ENCODE measurements at regions not wholly inside any gene's neighbourhood (a gene's known extent, or its start where the extent isn't known, plus 50 kb on each side); places are given as distances from the start of the nearest gene placed in this dataset.
"Not testable (repeated sequence)": the region's sequence is repeated elsewhere in the genome, so short reads cannot be mapped to it uniquely, and the experiment has no call there.

DNA sequence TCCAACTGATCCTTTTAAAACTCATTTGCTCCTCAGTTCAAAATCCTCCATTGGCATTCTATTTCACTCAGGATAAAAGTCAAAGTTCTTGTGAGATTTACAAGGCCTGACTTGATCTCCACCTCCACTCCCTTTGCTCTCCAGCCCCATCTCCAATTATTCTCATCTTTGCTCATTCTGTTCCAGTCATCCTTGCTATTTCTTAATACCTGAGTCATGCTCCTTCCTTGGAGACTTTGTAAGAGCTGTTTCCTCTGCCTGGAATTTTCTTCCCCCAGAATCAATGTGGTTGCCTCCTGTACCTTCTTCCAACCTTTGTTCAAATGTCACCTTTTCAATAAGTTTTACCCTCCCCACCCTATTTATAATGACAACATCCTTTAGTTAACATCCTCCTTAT is 373.5 kb downstream of the HTR1B start:
- FAIRE-seq = no peak
- TF ChIP-seq POU2F2 (IDR thresholded peaks at IDR 0.05; ENCODE audit: low read depth, low read length) = no peak
- TF ChIP-seq POLR2AphosphoS5 (IDR thresholded peaks at IDR 0.05; ENCODE audit: low read depth, low read length) = no peak
- TF ChIP-seq PAX5 (IDR thresholded peaks at IDR 0.05; ENCODE audit: insufficient read depth, low read length, severe bottlenecking) = no peak
- TF ChIP-seq POLR2A (IDR thresholded peaks at IDR 0.05; ENCODE audit: low read depth, low read length) = no peak
- TF ChIP-seq SPI1 (IDR thresholded peaks at IDR 0.05; ENCODE audit: low read depth, low read length) = no peak
- no peak for TF ChIP-seq TAF1 (IDR thresholded peaks at IDR 0.05; ENCODE audit: low read depth, low read length)

GRCh38 chr6:77087794-77088318 is 375.4 kb downstream of the HTR1B start:
- DNase-seq (ENCODE audit: insufficient read length, low spot score); FAIRE-seq: not testable (repeated sequence)

More for the DNA sequence above, 373.5 kb downstream of the HTR1B start:
- DNase-seq (ENCODE audit: insufficient read length, low spot score) = no peak

- FAIRE-seq (no peak), DNase-seq (ENCODE audit: insufficient read length, low spot score) (no peak)
- no peak for TF ChIP-seq POLR2AphosphoS5 (IDR thresholded peaks at IDR 0.05; ENCODE audit: low read depth, low read length)
- TF ChIP-seq SPI1 (IDR thresholded peaks at IDR 0.05; ENCODE audit: low read depth, low read length) = peak; percentile 73; the same call in 1 of the 2 replicates
Measured at GRCh38 chr6:77074037-77074713, 389.1 kb downstream of the HTR1B start.

- FAIRE-seq (no peak), DNase-seq (ENCODE audit: insufficient read length, low spot score) (no peak)
- TF ChIP-seq PAX5 (IDR thresholded peaks at IDR 0.05; ENCODE audit: insufficient read depth, low read length, severe bottlenecking) = no peak
- no peak for TF ChIP-seq SPI1 (IDR thresholded peaks at IDR 0.05; ENCODE audit: low read depth, low read length)
- no peak for TF ChIP-seq POLR2A (IDR thresholded peaks at IDR 0.05; ENCODE audit: low read depth, low read length)
- no peak for TF ChIP-seq POLR2AphosphoS5 (IDR thresholded peaks at IDR 0.05; ENCODE audit: low read depth, low read length)
- TF ChIP-seq TAF1 (IDR thresholded peaks at IDR 0.05; ENCODE audit: low read depth, low read length) = no peak
- TF ChIP-seq POU2F2 (IDR thresholded peaks at IDR 0.05; ENCODE audit: low read depth, low read length) = no peak
Measured at GRCh38 chr6:77073410-77073760, 389.9 kb downstream of the HTR1B start.

- DNase-seq (ENCODE audit: insufficient read length, low spot score) = no peak
Measured at GRCh38 chr6:77072694-77073409, 390.4 kb downstream of the HTR1B start.

GRCh38 chr6:77063494-77063893 is 399.8 kb downstream of the HTR1B start:
- no peak for DNase-seq (ENCODE audit: insufficient read length, low spot score)
- no peak for TF ChIP-seq PAX5 (IDR thresholded peaks at IDR 0.05; ENCODE audit: insufficient read depth, low read length, severe bottlenecking)
- no peak for TF ChIP-seq SPI1 (IDR thresholded peaks at IDR 0.05; ENCODE audit: low read depth, low read length)
- no peak for TF ChIP-seq POU2F2 (IDR thresholded peaks at IDR 0.05; ENCODE audit: low read depth, low read length)
- TF ChIP-seq TAF1 (IDR thresholded peaks at IDR 0.05; ENCODE audit: low read depth, low read length) = no peak
- TF ChIP-seq POLR2AphosphoS5 (IDR thresholded peaks at IDR 0.05; ENCODE audit: low read depth, low read length) = no peak
- TF ChIP-seq POLR2A (IDR thresholded peaks at IDR 0.05; ENCODE audit: low read depth, low read length) = no peak
- FAIRE-seq = no peak

More at GRCh38 chr6:77072694-77073409, 390.4 kb downstream of the HTR1B start:
- no peak for FAIRE-seq
- TF ChIP-seq POLR2AphosphoS5 (IDR thresholded peaks at IDR 0.05; ENCODE audit: low read depth, low read length) (no peak), POLR2A (IDR thresholded peaks at IDR 0.05; ENCODE audit: low read depth, low read length) (no peak), SPI1 (IDR thresholded peaks at IDR 0.05; ENCODE audit: low read depth, low read length) (no peak), POU2F2 (IDR thresholded peaks at IDR 0.05; ENCODE audit: low read depth, low read length) (no peak), TAF1 (IDR thresholded peaks at IDR 0.05; ENCODE audit: low read depth, low read length) (no peak), PAX5 (IDR thresholded peaks at IDR 0.05; ENCODE audit: insufficient read depth, low read length, severe bottlenecking) (no peak)

- no peak for DNase-seq (ENCODE audit: insufficient read length, low spot score)
- no peak for FAIRE-seq
- TF ChIP-seq POLR2AphosphoS5 (IDR thresholded peaks at IDR 0.05; ENCODE audit: low read depth, low read length) (no peak), PAX5 (IDR thresholded peaks at IDR 0.05; ENCODE audit: insufficient read depth, low read length, severe bottlenecking) (no peak), SPI1 (IDR thresholded peaks at IDR 0.05; ENCODE audit: low read depth, low read length) (no peak), POU2F2 (IDR thresholded peaks at IDR 0.05; ENCODE audit: low read depth, low read length) (no peak), POLR2A (IDR thresholded peaks at IDR 0.05; ENCODE audit: low read depth, low read length) (no peak), TAF1 (IDR thresholded peaks at IDR 0.05; ENCODE audit: low read depth, low read length) (no peak)
Measured at GRCh38 chr6:77055711-77056110, 407.6 kb downstream of the HTR1B start.

DNA sequence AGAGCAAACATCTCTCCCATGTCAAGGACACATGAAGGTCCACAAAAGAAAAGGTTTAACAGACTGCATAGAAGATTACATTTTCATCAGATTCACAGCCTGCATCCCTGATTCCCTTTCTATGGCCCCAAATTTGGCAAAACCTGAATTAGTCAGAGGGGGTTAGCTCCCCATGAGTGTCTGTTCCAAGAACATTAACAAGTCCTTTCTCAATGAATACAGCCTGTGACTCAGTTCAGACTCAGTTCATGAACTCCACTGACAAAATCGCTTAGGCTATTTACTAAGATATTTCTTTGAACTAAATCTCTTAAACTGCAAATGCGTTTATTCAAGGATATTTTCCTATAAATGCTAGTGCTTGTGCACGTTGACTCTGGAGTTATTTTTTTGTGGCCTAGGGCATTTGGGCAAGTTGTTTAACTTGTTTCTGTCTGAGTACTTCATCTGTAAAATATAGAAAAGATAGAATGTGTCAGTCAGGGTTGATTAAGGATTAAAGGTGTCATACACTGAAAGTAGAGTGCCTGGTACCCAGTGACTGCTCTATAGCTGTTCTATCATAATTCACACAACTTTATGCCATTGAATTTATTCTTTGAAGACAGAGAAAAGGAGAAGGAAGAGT is 422.6 kb downstream of the HTR1B start:
- TF ChIP-seq SPI1 (IDR thresholded peaks at IDR 0.05; ENCODE audit: low read depth, low read length) (no peak), PAX5 (IDR thresholded peaks at IDR 0.05; ENCODE audit: insufficient read depth, low read length, severe bottlenecking) (no peak), POU2F2 (IDR thresholded peaks at IDR 0.05; ENCODE audit: low read depth, low read length) (no peak), POLR2AphosphoS5 (IDR thresholded peaks at IDR 0.05; ENCODE audit: low read depth, low read length) (no peak), POLR2A (IDR thresholded peaks at IDR 0.05; ENCODE audit: low read depth, low read length) (no peak)
- no peak for FAIRE-seq
- no peak for DNase-seq (ENCODE audit: insufficient read length, low spot score)

DNA sequence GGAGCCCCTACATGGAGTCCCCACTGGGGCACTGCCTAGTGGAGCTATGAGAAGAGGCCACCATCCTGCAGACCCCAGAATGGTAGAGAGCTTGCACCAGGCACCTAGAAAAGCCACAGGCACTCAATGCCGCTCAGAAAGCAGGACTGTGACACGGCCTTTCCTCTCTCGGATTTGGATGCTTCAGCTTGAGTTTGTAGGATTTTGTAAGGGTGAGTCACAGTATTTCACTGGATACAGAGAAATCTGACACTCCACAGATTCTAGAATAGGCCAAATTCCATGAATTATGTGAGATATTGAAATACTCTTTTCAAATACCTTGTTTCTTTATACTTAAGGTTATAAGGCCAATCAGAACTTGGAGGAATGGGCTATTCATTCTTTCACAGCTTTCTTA is 424.5 kb downstream of the HTR1B start:
- TF ChIP-seq POLR2AphosphoS5 (IDR thresholded peaks at IDR 0.05; ENCODE audit: low read depth, low read length) (no peak), SPI1 (IDR thresholded peaks at IDR 0.05; ENCODE audit: low read depth, low read length) (no peak), TAF1 (IDR thresholded peaks at IDR 0.05; ENCODE audit: low read depth, low read length) (no peak), POU2F2 (IDR thresholded peaks at IDR 0.05; ENCODE audit: low read depth, low read length) (no peak), POLR2A (IDR thresholded peaks at IDR 0.05; ENCODE audit: low read depth, low read length) (no peak), PAX5 (IDR thresholded peaks at IDR 0.05; ENCODE audit: insufficient read depth, low read length, severe bottlenecking) (no peak)
- DNase-seq (ENCODE audit: insufficient read length, low spot score) (no peak), FAIRE-seq (no peak)

Measured in GM12891 (cell line).